Osteocyte (in vitro differentiated cells): ENCODE measurements at regions not wholly inside any gene's neighbourhood (a gene's known extent, or its start where the extent isn't known, plus 50 kb on each side); places are given as distances from the start of the nearest gene placed in this dataset.

ENCODE experiments used
- DNase-seq: peaks from one replicate; pipeline ENCODE4 v3.0.0; 2021; ENCODE audit warnings: mixed read lengths; ENCODE audit not compliant: unreplicated experiment; ENCODE audit errors: extremely low spot score
- H3K27ac Mint-ChIP-seq: one replicate; pipeline ENCODE4 v1.8.0; 2021; ENCODE audit warnings: mild to moderate bottlenecking, mixed read lengths; ENCODE audit not compliant: unreplicated experiment
- H3K27me3 Mint-ChIP-seq: one replicate; pipeline ENCODE4 v1.8.0; 2021; ENCODE audit warnings: mixed read lengths; ENCODE audit not compliant: unreplicated experiment
- H3K36me3 Mint-ChIP-seq: one replicate; pipeline ENCODE4 v1.8.0; 2021; ENCODE audit warnings: mixed read lengths; ENCODE audit not compliant: unreplicated experiment
- H3K4me1 Mint-ChIP-seq: one replicate; pipeline ENCODE4 v1.8.0; 2021; ENCODE audit warnings: mixed read lengths; ENCODE audit not compliant: unreplicated experiment
- H3K4me3 Mint-ChIP-seq: one replicate; pipeline ENCODE4 v1.8.0; 2021; ENCODE audit warnings: mild to moderate bottlenecking, moderate library complexity, mixed read lengths; ENCODE audit not compliant: unreplicated experiment
- H3K9me3 Mint-ChIP-seq: one replicate; pipeline ENCODE4 v1.8.0; 2021; ENCODE audit warnings: mixed read lengths; ENCODE audit not compliant: unreplicated experiment
- CTCF ChIP-seq: fragments of 200-600 bp; sonication (generic); IDR thresholded peaks from 2 replicates; pipeline ENCODE4 v1.5.0; 2021; ENCODE audit warnings: antibody characterized with exemption, mild to moderate bottlenecking, moderate library complexity

DNA sequence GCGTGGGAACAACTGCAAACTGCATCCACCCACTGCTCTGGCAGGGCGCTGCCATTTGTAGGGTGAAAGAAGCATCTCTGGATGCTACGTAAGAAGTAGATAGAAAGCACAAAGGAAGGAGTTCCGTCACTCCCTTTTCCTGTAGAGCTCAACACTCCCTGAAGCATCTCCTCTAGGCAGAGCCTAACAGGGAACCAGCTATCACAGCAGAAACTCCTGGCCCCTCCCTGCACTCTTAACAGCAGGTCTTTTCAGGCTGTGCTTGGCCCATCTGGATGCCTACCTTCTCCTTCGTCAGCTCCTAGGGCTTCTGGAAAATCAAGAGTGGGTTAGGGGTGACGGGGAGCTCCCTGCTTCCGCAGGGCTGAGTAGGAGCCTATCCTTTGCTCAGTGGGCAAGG, 112.9 kb upstream of the TLL1 start:
- H3K4me3 Mint-ChIP-seq, result no peak overlapping the region
- H3K27me3 Mint-ChIP-seq, result no peaks in the 10 kb centered on the region
- H3K36me3 Mint-ChIP-seq, result no peaks in the 10 kb centered on the region
- TF ChIP-seq CTCF, result no peak
- no peak overlapping the region for H3K27ac Mint-ChIP-seq
- no peak for DNase-seq
- no peaks in the 10 kb centered on the region for H3K9me3 Mint-ChIP-seq
- H3K4me1 Mint-ChIP-seq, result peaks cover 53% of the 10 kb centered on the region

DNA sequence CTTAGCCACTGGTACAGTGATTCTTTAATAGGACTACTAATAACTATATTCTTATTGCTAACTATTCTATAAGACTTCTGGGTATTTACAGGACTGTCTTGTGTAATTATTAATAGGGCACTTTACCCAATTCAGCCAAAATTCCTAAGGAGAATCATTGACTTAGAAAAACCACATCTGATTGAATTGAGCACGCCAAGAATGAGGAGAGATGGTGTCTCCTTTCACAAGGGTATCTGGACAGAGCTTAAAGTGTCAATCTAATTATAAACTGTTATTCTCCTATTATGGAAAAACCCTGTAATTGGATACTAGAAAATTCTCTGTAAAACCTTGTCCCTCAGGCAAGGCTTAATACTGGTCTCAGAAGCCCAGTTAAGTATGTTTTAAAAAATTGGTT, 111.1 kb upstream of the TLL1 start:
- no peak for TF ChIP-seq CTCF
- H3K9me3 Mint-ChIP-seq, result no peaks in the 10 kb centered on the region
- no peaks in the 10 kb centered on the region for H3K36me3 Mint-ChIP-seq
- H3K4me3 Mint-ChIP-seq, result no peak overlapping the region
- no peaks in the 10 kb centered on the region for H3K27me3 Mint-ChIP-seq
- H3K27ac Mint-ChIP-seq, result no peak overlapping the region
- peaks cover 51% of the 10 kb centered on the region for H3K4me1 Mint-ChIP-seq
- no peak for DNase-seq

DNA sequence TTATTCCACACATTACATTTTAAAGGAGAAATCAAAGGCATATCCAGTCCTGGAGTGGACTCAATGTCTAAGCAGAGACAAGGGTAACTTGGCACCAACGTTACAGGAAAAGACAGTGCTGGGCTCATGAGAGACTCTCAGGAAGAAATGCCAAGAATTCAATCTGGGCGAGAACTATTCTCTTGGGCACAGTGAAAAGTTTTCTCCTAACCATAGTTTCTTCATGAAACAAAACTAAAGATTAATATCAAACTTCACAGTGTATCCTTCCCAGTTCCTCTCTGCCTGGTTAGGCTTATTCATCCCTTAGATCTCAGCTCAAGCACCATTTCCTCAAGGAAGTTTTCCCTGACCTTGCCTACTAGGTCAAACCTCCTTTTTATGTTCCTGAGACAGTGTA, 109.4 kb upstream of the TLL1 start:
- no peak for TF ChIP-seq CTCF
- peaks cover 39% of the 10 kb centered on the region for H3K4me1 Mint-ChIP-seq
- no peak overlapping the region for H3K4me3 Mint-ChIP-seq
- peak overlapping the region; percentile 4 for H3K27ac Mint-ChIP-seq
- no peak for DNase-seq
- H3K9me3 Mint-ChIP-seq, result no peaks in the 10 kb centered on the region
- H3K27me3 Mint-ChIP-seq, result no peaks in the 10 kb centered on the region
- no peaks in the 10 kb centered on the region for H3K36me3 Mint-ChIP-seq

- Mint-ChIP-seq H3K27ac (no peak overlapping the region), H3K27me3 (no peaks in the 10 kb centered on the region), H3K36me3 (no peaks in the 10 kb centered on the region), H3K4me3 (no peak overlapping the region), H3K9me3 (no peaks in the 10 kb centered on the region), H3K4me1 (peaks cover 28% of the 10 kb centered on the region)
- DNase-seq, result no peak
- TF ChIP-seq CTCF, result no peak
Observed at GRCh38 chr4:165765053-165765452, 108.0 kb upstream of the TLL1 start.

- Mint-ChIP-seq H3K27ac (no peak overlapping the region), H3K4me3 (no peak overlapping the region), H3K27me3 (no peaks in the 10 kb centered on the region), H3K4me1 (peaks cover 28% of the 10 kb centered on the region), H3K9me3 (no peaks in the 10 kb centered on the region), H3K36me3 (no peaks in the 10 kb centered on the region)
- DNase-seq, result no peak
- no peak for TF ChIP-seq CTCF
Observed at GRCh38 chr4:165766018-165766417, 107.0 kb upstream of the TLL1 start.
